ENCODE measurements at regions not wholly inside any gene's neighbourhood (a gene's known extent, or its start where the extent isn't known, plus 50 kb on each side); places are given as distances from the start of the nearest gene placed in this dataset.
"Not testable (repeated sequence)": the region's sequence is repeated elsewhere in the genome, so short reads cannot be mapped to it uniquely, and the experiment has no call there.

GRCh38 chr3:24545887-24546286, 51.2 kb upstream of the THRB start:
- H3K4me3 Mint-ChIP-seq: no peak overlapping the region
- H3K27ac Mint-ChIP-seq: no peak overlapping the region
- intact Hi-C loops (cut with micrococcal nuclease): no loop called here
- no peaks in the 10 kb centered on the region for H3K4me1 Mint-ChIP-seq (ENCODE audit: low read depth)
- H3K27me3 Mint-ChIP-seq (ENCODE audit: insufficient read depth): no peaks in the 10 kb centered on the region
- no peaks in the 10 kb centered on the region for H3K36me3 Mint-ChIP-seq (ENCODE audit: low read depth)
- no peaks in the 10 kb centered on the region for H3K9me3 Mint-ChIP-seq
- DNase-seq (ENCODE audit: low spot score): no peak

GRCh38 chr3:24548278-24548677, 53.6 kb upstream of the THRB start:
- H3K36me3 Mint-ChIP-seq (ENCODE audit: low read depth): no peaks in the 10 kb centered on the region
- H3K4me1 Mint-ChIP-seq (ENCODE audit: low read depth): no peaks in the 10 kb centered on the region
- H3K4me3 Mint-ChIP-seq: no peak overlapping the region
- intact Hi-C loops (cut with micrococcal nuclease): no loop called here
- DNase-seq (ENCODE audit: low spot score): no peak
- H3K27me3 Mint-ChIP-seq (ENCODE audit: insufficient read depth): no peaks in the 10 kb centered on the region
- H3K27ac Mint-ChIP-seq: no peak overlapping the region
- H3K9me3 Mint-ChIP-seq: no peaks in the 10 kb centered on the region

GRCh38 chr3:24550588-24550987, 55.9 kb upstream of the THRB start:
- Mint-ChIP-seq H3K27ac (no peak overlapping the region), H3K36me3 (ENCODE audit: low read depth) (no peaks in the 10 kb centered on the region), H3K4me3 (no peak overlapping the region), H3K9me3 (no peaks in the 10 kb centered on the region), H3K4me1 (ENCODE audit: low read depth) (no peaks in the 10 kb centered on the region), H3K27me3 (ENCODE audit: insufficient read depth) (no peaks in the 10 kb centered on the region)
- intact Hi-C loops (cut with micrococcal nuclease): no loop called here
- DNase-seq (ENCODE audit: low spot score): no peak

- no peak overlapping the region for H3K4me3 Mint-ChIP-seq
- H3K27me3 Mint-ChIP-seq (ENCODE audit: insufficient read depth): no peaks in the 10 kb centered on the region
- H3K4me1 Mint-ChIP-seq (ENCODE audit: low read depth): no peaks in the 10 kb centered on the region
- H3K27ac Mint-ChIP-seq: no peak overlapping the region
- no peak for DNase-seq (ENCODE audit: low spot score)
- intact Hi-C loops (cut with micrococcal nuclease): no loop called here
- no peaks in the 10 kb centered on the region for H3K36me3 Mint-ChIP-seq (ENCODE audit: low read depth)
- no peaks in the 10 kb centered on the region for H3K9me3 Mint-ChIP-seq
Observed at GRCh38 chr3:24551626-24552025, 57.0 kb upstream of the THRB start.

GRCh38 chr3:24562895-24563294, 68.2 kb upstream of the THRB start:
- no peaks in the 10 kb centered on the region for H3K27me3 Mint-ChIP-seq (ENCODE audit: insufficient read depth)
- no peaks in the 10 kb centered on the region for H3K36me3 Mint-ChIP-seq (ENCODE audit: low read depth)
- intact Hi-C loops (cut with micrococcal nuclease): no loop called here
- DNase-seq (ENCODE audit: low spot score): no peak
- H3K9me3 Mint-ChIP-seq: peaks cover 12% of the 10 kb centered on the region
- H3K27ac Mint-ChIP-seq: no peak overlapping the region
- no peak overlapping the region for H3K4me3 Mint-ChIP-seq
- no peaks in the 10 kb centered on the region for H3K4me1 Mint-ChIP-seq (ENCODE audit: low read depth)

GRCh38 chr3:24565053-24565452, 70.4 kb upstream of the THRB start:
- intact Hi-C loops (cut with micrococcal nuclease): no loop called here
- DNase-seq (ENCODE audit: low spot score): no peak
- no peaks in the 10 kb centered on the region for H3K4me1 Mint-ChIP-seq (ENCODE audit: low read depth)
- no peak overlapping the region for H3K27ac Mint-ChIP-seq
- H3K27me3 Mint-ChIP-seq (ENCODE audit: insufficient read depth): no peaks in the 10 kb centered on the region
- H3K4me3 Mint-ChIP-seq: no peak overlapping the region
- H3K9me3 Mint-ChIP-seq: peaks cover 21% of the 10 kb centered on the region
- H3K36me3 Mint-ChIP-seq (ENCODE audit: low read depth): no peaks in the 10 kb centered on the region

- H3K27me3 Mint-ChIP-seq (ENCODE audit: insufficient read depth): no peaks in the 10 kb centered on the region
- H3K4me3 Mint-ChIP-seq: no peak overlapping the region
- H3K27ac Mint-ChIP-seq: no peak overlapping the region
- intact Hi-C loops (cut with micrococcal nuclease): no loop called here
- no peaks in the 10 kb centered on the region for H3K4me1 Mint-ChIP-seq (ENCODE audit: low read depth)
- peaks cover 21% of the 10 kb centered on the region for H3K9me3 Mint-ChIP-seq
- no peaks in the 10 kb centered on the region for H3K36me3 Mint-ChIP-seq (ENCODE audit: low read depth)
- no peak for DNase-seq (ENCODE audit: low spot score)
Observed at GRCh38 chr3:24565656-24566055, 71.0 kb upstream of the THRB start.

GRCh38 chr3:24566927-24567326, 72.3 kb upstream of the THRB start:
- Mint-ChIP-seq H3K4me3 (no peak overlapping the region), H3K27me3 (ENCODE audit: insufficient read depth) (no peaks in the 10 kb centered on the region), H3K9me3 (peaks cover 21% of the 10 kb centered on the region), H3K27ac (no peak overlapping the region), H3K4me1 (ENCODE audit: low read depth) (no peaks in the 10 kb centered on the region), H3K36me3 (ENCODE audit: low read depth) (no peaks in the 10 kb centered on the region)
- no peak for DNase-seq (ENCODE audit: low spot score)
- intact Hi-C loops (cut with micrococcal nuclease): no loop called here

- peaks cover 15% of the 10 kb centered on the region for H3K9me3 Mint-ChIP-seq
- DNase-seq (ENCODE audit: low spot score); H3K4me3 Mint-ChIP-seq; H3K4me1 Mint-ChIP-seq (ENCODE audit: low read depth); intact Hi-C loops (cut with micrococcal nuclease); H3K27me3 Mint-ChIP-seq (ENCODE audit: insufficient read depth); H3K36me3 Mint-ChIP-seq (ENCODE audit: low read depth); H3K27ac Mint-ChIP-seq: not testable (repeated sequence)
Observed at GRCh38 chr3:24572409-24572808, 77.8 kb upstream of the THRB start.

GRCh38 chr3:24573576-24573975, 78.9 kb upstream of the THRB start:
- intact Hi-C loops (cut with micrococcal nuclease): no loop called here
- no peak overlapping the region for H3K27ac Mint-ChIP-seq
- no peak for DNase-seq (ENCODE audit: low spot score)
- peaks cover 12% of the 10 kb centered on the region for H3K9me3 Mint-ChIP-seq
- H3K27me3 Mint-ChIP-seq (ENCODE audit: insufficient read depth): no peaks in the 10 kb centered on the region
- no peaks in the 10 kb centered on the region for H3K4me1 Mint-ChIP-seq (ENCODE audit: low read depth)
- H3K4me3 Mint-ChIP-seq: no peak overlapping the region
- H3K36me3 Mint-ChIP-seq (ENCODE audit: low read depth): no peaks in the 10 kb centered on the region

GRCh38 chr3:24578324-24578723, 83.7 kb upstream of the THRB start:
- no peaks in the 10 kb centered on the region for H3K36me3 Mint-ChIP-seq (ENCODE audit: low read depth)
- H3K27ac Mint-ChIP-seq: no peak overlapping the region
- peaks cover 10% of the 10 kb centered on the region for H3K9me3 Mint-ChIP-seq
- no peaks in the 10 kb centered on the region for H3K4me1 Mint-ChIP-seq (ENCODE audit: low read depth)
- no peaks in the 10 kb centered on the region for H3K27me3 Mint-ChIP-seq (ENCODE audit: insufficient read depth)
- DNase-seq (ENCODE audit: low spot score): no peak
- intact Hi-C loops (cut with micrococcal nuclease): no loop called here
- H3K4me3 Mint-ChIP-seq: no peak overlapping the region

GRCh38 chr3:24578951-24579421, 84.3 kb upstream of the THRB start:
- H3K36me3 Mint-ChIP-seq (ENCODE audit: low read depth): no peaks in the 10 kb centered on the region
- H3K4me3 Mint-ChIP-seq: no peak overlapping the region
- no peak for DNase-seq (ENCODE audit: low spot score)
- intact Hi-C loops (cut with micrococcal nuclease): no loop called here
- H3K9me3 Mint-ChIP-seq: peaks cover 6% of the 10 kb centered on the region
- no peaks in the 10 kb centered on the region for H3K4me1 Mint-ChIP-seq (ENCODE audit: low read depth)
- no peaks in the 10 kb centered on the region for H3K27me3 Mint-ChIP-seq (ENCODE audit: insufficient read depth)
- H3K27ac Mint-ChIP-seq: no peak overlapping the region

- Mint-ChIP-seq H3K27me3 (ENCODE audit: insufficient read depth) (no peaks in the 10 kb centered on the region), H3K27ac (no peak overlapping the region), H3K4me1 (ENCODE audit: low read depth) (no peaks in the 10 kb centered on the region), H3K36me3 (ENCODE audit: low read depth) (no peaks in the 10 kb centered on the region), H3K9me3 (peaks cover 6% of the 10 kb centered on the region), H3K4me3 (no peak overlapping the region)
- intact Hi-C loops (cut with micrococcal nuclease): no loop called here
- no peak for DNase-seq (ENCODE audit: low spot score)
Observed at GRCh38 chr3:24582431-24583403, 88.1 kb upstream of the THRB start.

All from activated T-helper 1 cell treated with anti-CD3 and anti-CD28 coated beads, Interleukin-12 subunit alpha, Interleukin-12 subunit beta, Interleukin-2, Interleukin-4 antibody, amounts not matched to agents 30 ng/mL and 10 ng/mL and 1 ng/mL, durations not matched to agents 14 hours and 24 hours and 36 hours (primary cell).